ENCODE measurements at regions not wholly inside any gene's neighbourhood (a gene's known extent, or its start where the extent isn't known, plus 50 kb on each side); places are given as distances from the start of the nearest gene placed in this dataset.

- Histone ChIP-seq H3K9ac (replicated peaks; ENCODE audit: extremely low read depth, insufficient read depth, low read length) (no peak overlapping the region), H3K4me3 (replicated peaks in 1 of 3; ENCODE audit: insufficient read depth in 1 of 3, low read depth in 1 of 3, low read length in 3 of 3) (no peak overlapping the region), H3K4me1 (ENCODE audit: control insufficient read depth, extremely low read depth, insufficient read depth, low read length) (no peaks in the 10 kb centered on the region), H2AFZ (ENCODE audit: low read depth, low read length) (no peak overlapping the region), H3K4me2 (ENCODE audit: insufficient read depth, low read length) (no peak overlapping the region), H3K79me2 (ENCODE audit: control insufficient read depth, insufficient read depth, low read length) (no peaks in the 10 kb centered on the region), H4K20me1 (replicated peaks; ENCODE audit: control insufficient read depth, extremely low read depth, insufficient read depth, low read length) (no peaks in the 10 kb centered on the region), H3K36me3 (ENCODE audit: control insufficient read depth in 2 of 2, extremely low read depth in 1 of 2, insufficient read depth in 2 of 2, low read length in 2 of 2) (no peaks in the 10 kb centered on the region), H3K9me3 (replicated peaks; ENCODE audit: control insufficient read depth, insufficient read depth, low read length) (no peaks in the 10 kb centered on the region), H3K27me3 (ENCODE audit: control insufficient read depth in 2 of 2, insufficient read depth in 2 of 2, low read length in 2 of 2) (no peaks in the 10 kb centered on the region), H3K27ac (ENCODE audit: insufficient read depth, low read depth, low read length) (no peak overlapping the region), H3K9me1 (replicated peaks; ENCODE audit: control insufficient read depth, extremely low read depth, insufficient read depth, low read length) (no peaks in the 10 kb centered on the region)
- TF ChIP-seq JUN (IDR thresholded peaks at IDR 0.05; ENCODE audit: borderline replicate concordance, insufficient read depth, insufficient read length, low read depth) = no peak
- no peak for TF ChIP-seq MAX (IDR thresholded peaks at IDR 0.05; ENCODE audit: insufficient read depth, insufficient read length)
- TF ChIP-seq GATA2 (IDR thresholded peaks at IDR 0.05; ENCODE audit: insufficient read depth, insufficient read length, low read depth, low read length) = no peak
- TF ChIP-seq, protein P1, sequence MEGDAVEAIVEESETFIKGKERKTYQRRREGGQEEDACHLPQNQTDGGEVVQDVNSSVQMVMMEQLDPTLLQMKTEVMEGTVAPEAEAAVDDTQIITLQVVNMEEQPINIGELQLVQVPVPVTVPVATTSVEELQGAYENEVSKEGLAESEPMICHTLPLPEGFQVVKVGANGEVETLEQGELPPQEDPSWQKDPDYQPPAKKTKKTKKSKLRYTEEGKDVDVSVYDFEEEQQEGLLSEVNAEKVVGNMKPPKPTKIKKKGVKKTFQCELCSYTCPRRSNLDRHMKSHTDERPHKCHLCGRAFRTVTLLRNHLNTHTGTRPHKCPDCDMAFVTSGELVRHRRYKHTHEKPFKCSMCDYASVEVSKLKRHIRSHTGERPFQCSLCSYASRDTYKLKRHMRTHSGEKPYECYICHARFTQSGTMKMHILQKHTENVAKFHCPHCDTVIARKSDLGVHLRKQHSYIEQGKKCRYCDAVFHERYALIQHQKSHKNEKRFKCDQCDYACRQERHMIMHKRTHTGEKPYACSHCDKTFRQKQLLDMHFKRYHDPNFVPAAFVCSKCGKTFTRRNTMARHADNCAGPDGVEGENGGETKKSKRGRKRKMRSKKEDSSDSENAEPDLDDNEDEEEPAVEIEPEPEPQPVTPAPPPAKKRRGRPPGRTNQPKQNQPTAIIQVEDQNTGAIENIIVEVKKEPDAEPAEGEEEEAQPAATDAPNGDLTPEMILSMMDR (IDR thresholded peaks at IDR 0.05; ENCODE audit: extremely low read depth in 1 of 2, insufficient read depth in 1 of 2, low read depth in 1 of 2, low read length in 2 of 2) = no peak
- no peak for TF ChIP-seq FOS (IDR thresholded peaks at IDR 0.05; ENCODE audit: borderline replicate concordance, insufficient read depth, low read length)
- TF ChIP-seq EZH2 (IDR thresholded peaks at IDR 0.05; ENCODE audit: borderline replicate concordance, low read depth, low read length, severe bottlenecking) = no peak
- no peak for TF ChIP-seq MYC (IDR thresholded peaks at IDR 0.05; ENCODE audit: low read depth, low read length)
- TF ChIP-seq POLR2AphosphoS5 (IDR thresholded peaks at IDR 0.05; ENCODE audit: insufficient read depth, low read depth, low read length) = no peak
- dilution Hi-C loops (cut with MboI; ENCODE audit: extremely low pct_ligation_motif_present, low sequenced_read_pairs) (no loop called here), intact Hi-C loops (cut with micrococcal nuclease) (no loop called here)
- DNase-seq (ENCODE audit: low read depth, low spot score) (no peak), FAIRE-seq (no peak)
- ChIA-PET CTCF (no interaction called here), POLR2A (no interaction called here)
- no TSS peak for BruUV-seq (replicated peaks)
Observed at GRCh38 chr3:5324780-5325179, 137.3 kb downstream of the EDEM1 start.

Data from endothelial cell of umbilical vein (primary cell).